ENCODE measurements at regions not wholly inside any gene's neighbourhood (a gene's known extent, or its start where the extent isn't known, plus 50 kb on each side); places are given as distances from the start of the nearest gene placed in this dataset.

GRCh38 chr10:109025172-109025571 is 898.1 kb downstream of the XPNPEP1 start:
- TF ChIP-seq CTCF (conservative IDR thresholded peaks at IDR 0.05; ENCODE audit: low read depth in 2 of 2) (no peak), EZH2 (IDR thresholded peaks at IDR 0.05; ENCODE audit: low read depth, unreplicated experiment) (no peak)

All from GM23338 (cell line).